ENCODE measurements at regions not wholly inside any gene's neighbourhood (a gene's known extent, or its start where the extent isn't known, plus 50 kb on each side); places are given as distances from the start of the nearest gene placed in this dataset.

GRCh38 chr5:152116934-152117333 is 192.3 kb upstream of the GLRA1 start:
- Histone ChIP-seq H3K9me3 (no peaks in the 10 kb centered on the region), H3K36me3 (no peaks in the 10 kb centered on the region), H3K27me3 (no peaks in the 10 kb centered on the region), H3K27ac (no peak overlapping the region), H3K4me1 (no peaks in the 10 kb centered on the region), H3K4me3 (no peak overlapping the region)
- 78 to 79% methylated on average over 3 of the region's 3 CpGs for WGBS, 2 donors
- no peak for DNase-seq
- intact Hi-C loops (cut with DNase I) = no loop called here
- no peak for TF ChIP-seq CTCF (IDR thresholded peaks at IDR 0.05)
- TF ChIP-seq POLR2A (IDR thresholded peaks at IDR 0.05) = no peak

DNA sequence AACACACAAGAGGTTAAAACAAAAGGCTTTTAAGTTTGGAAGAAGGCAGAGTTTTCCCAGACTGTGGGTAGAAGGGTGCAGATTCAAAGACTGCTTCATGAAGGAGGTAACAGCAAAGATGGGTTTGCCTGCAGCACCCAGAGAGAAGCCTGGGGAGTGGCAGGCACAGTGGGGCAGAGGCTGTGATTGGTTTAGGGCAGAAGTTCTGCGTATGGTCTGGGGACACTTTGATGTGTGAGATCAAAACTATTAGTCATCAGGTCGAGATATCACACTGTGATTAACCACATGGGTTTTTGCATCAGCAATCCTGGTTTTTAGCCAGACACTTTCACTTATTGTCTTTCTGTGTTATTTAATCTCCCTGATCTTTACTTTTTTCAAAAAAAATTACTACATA is 188.8 kb upstream of the GLRA1 start:
- H3K9me3 ChIP-seq = no peaks in the 10 kb centered on the region
- 35 to 40% methylated on average over 2 of the region's 2 CpGs for WGBS, 2 donors
- TF ChIP-seq CTCF (IDR thresholded peaks at IDR 0.05) (no peak), POLR2A (IDR thresholded peaks at IDR 0.05) (no peak)
- no peak overlapping the region for H3K4me3 ChIP-seq
- no peaks in the 10 kb centered on the region for H3K4me1 ChIP-seq
- no peak for DNase-seq
- intact Hi-C loops (cut with DNase I) = no loop called here
- H3K27me3 ChIP-seq = no peaks in the 10 kb centered on the region
- no peak overlapping the region for H3K27ac ChIP-seq
- H3K36me3 ChIP-seq = no peaks in the 10 kb centered on the region

- 20 to 30% methylated on average over 3 of the region's 3 CpGs for WGBS, 2 donors
- Histone ChIP-seq H3K27ac (no peak overlapping the region), H3K36me3 (no peaks in the 10 kb centered on the region), H3K9me3 (no peaks in the 10 kb centered on the region), H3K4me1 (no peaks in the 10 kb centered on the region), H3K27me3 (no peaks in the 10 kb centered on the region), H3K4me3 (no peak overlapping the region)
- TF ChIP-seq POLR2A (IDR thresholded peaks at IDR 0.05) (no peak), CTCF (IDR thresholded peaks at IDR 0.05) (no peak)
- DNase-seq = no peak
- intact Hi-C loops (cut with DNase I) = no loop called here
Observed at GRCh38 chr5:152107220-152107619, 182.6 kb upstream of the GLRA1 start.

GRCh38 chr5:152106571-152106970 is 181.9 kb upstream of the GLRA1 start:
- DNase-seq = no peak
- no peaks in the 10 kb centered on the region for H3K27me3 ChIP-seq
- H3K36me3 ChIP-seq = no peaks in the 10 kb centered on the region
- 60 to 65% methylated on average over 1 to 2 of the region's 2 CpGs for WGBS, 2 donors
- H3K4me3 ChIP-seq = no peak overlapping the region
- TF ChIP-seq CTCF (IDR thresholded peaks at IDR 0.05) (no peak), POLR2A (IDR thresholded peaks at IDR 0.05) (no peak)
- no peaks in the 10 kb centered on the region for H3K4me1 ChIP-seq
- intact Hi-C loops (cut with DNase I) = no loop called here
- H3K9me3 ChIP-seq = no peaks in the 10 kb centered on the region
- no peak overlapping the region for H3K27ac ChIP-seq

DNA sequence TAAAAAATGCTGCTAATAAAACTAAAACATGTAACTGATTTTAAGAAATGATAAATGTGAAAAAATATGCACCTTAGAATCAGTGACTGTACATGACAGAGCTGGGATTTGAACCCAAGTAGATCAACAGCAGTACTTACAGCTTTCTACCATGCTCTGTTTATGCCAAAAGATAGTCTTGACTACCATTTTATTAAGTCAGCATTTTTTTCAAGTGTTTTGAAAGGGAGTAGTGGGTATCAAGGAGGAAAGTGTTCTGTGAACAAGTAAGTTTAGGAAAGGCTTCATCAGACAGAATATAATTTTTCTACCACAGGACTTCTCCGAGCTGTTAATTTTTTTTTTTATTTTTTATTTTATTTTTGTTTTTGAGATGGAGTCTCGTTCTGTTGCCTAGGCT is 180.4 kb upstream of the GLRA1 start:
- no peak overlapping the region for H3K27ac ChIP-seq
- WGBS, 2 donors = 66 to 88% methylated on average over 2 of the region's 2 CpGs
- no peaks in the 10 kb centered on the region for H3K9me3 ChIP-seq
- H3K4me1 ChIP-seq = no peaks in the 10 kb centered on the region
- no peaks in the 10 kb centered on the region for H3K36me3 ChIP-seq
- TF ChIP-seq CTCF (IDR thresholded peaks at IDR 0.05) = no peak
- TF ChIP-seq POLR2A (IDR thresholded peaks at IDR 0.05) = no peak
- no peaks in the 10 kb centered on the region for H3K27me3 ChIP-seq
- no peak for DNase-seq
- intact Hi-C loops (cut with DNase I) = no loop called here
- H3K4me3 ChIP-seq = no peak overlapping the region

All from esophagus squamous epithelium (tissue), 5 donors.